H1 (cell line): ENCODE measurements at regions not wholly inside any gene's neighbourhood (a gene's known extent, or its start where the extent isn't known, plus 50 kb on each side); places are given as distances from the start of the nearest gene placed in this dataset.

Source experiments
- CBX5 ChIP-seq: fragments of 300-800, 300-1000 bp; sonication (generic); IDR thresholded peaks from 2 replicates; pipeline ENCODE4 v1.7.1; 2016; ENCODE audit warnings: antibody characterized with exemption, low read length, low read depth
- SRF ChIP-seq: IDR thresholded peaks from 2 replicates; pipeline ENCODE4 v1.6.1; 2011; ENCODE audit warnings: mild to moderate bottlenecking, low read depth, low read length, moderate library complexity
- TF ChIP-seq, protein P1 (sequence below): IDR thresholded peaks from 2 replicates; pipeline ENCODE4 v1.6.1; 2011; ENCODE audit warnings: low read depth, mild to moderate bottlenecking, low read length; ENCODE audit not compliant: insufficient read depth

GRCh38 chr2:217035967-217036366 is 176.1 kb upstream of the TNP1 start (continued):
- no peak for TF ChIP-seq CBX5
- TF ChIP-seq SRF, result no peak
- TF ChIP-seq, protein P1, sequence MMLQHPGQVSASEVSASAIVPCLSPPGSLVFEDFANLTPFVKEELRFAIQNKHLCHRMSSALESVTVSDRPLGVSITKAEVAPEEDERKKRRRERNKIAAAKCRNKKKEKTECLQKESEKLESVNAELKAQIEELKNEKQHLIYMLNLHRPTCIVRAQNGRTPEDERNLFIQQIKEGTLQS, result no peak
- TF ChIP-seq, all 59 proteins: peak for 0
